GM13976 (cell line): ENCODE measurements at regions not wholly inside any gene's neighbourhood (a gene's known extent, or its start where the extent isn't known, plus 50 kb on each side); places are given as distances from the start of the nearest gene placed in this dataset.

Experiments used
- DNase-seq: peaks from one replicate; pipeline ENCODE4 v3.0.0; 2012; ENCODE audit warnings: low spot score
- CTCF ChIP-seq: IDR thresholded peaks from 2 replicates; pipeline ENCODE4 v1.5.1; 2012; ENCODE audit warnings: borderline replicate concordance, mild to moderate bottlenecking; ENCODE audit not compliant: insufficient read depth; ENCODE audit errors: extremely low read depth, missing control alignments, control extremely low read depth
- in situ Hi-C: fragments of 300-500 bp; cut with MboI; formaldehyde crosslinking; loops from one replicate; pipeline ENCODE4 v1.12.0; 2022; ENCODE audit warnings: low sequenced_read_pairs, mixed read lengths, inconsistent platforms; ENCODE audit not compliant: unreplicated experiment

DNA sequence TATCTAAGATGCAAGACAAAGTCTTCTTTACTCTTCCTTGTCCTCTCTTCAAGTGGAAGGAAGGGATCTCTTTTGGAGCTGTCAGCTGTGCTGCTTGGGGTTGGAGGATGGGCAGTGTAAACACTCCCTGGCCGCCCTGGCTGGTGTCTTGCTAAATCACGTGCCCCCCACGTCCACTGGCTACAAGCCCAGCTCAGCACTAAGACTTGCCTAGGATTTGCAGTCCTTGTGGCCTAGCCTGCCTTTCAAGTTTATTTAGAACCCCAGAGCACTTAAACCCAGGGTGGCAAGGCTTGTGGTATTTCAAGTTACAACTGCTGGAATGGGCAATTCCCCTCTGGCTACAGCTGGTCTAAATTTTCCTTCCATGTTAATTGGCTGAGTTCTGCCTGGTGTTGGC lies 272.4 kb upstream of the MYO3A start:
- in situ Hi-C loops = no loop called here
- no peak for TF ChIP-seq CTCF
- no peak for DNase-seq

DNA sequence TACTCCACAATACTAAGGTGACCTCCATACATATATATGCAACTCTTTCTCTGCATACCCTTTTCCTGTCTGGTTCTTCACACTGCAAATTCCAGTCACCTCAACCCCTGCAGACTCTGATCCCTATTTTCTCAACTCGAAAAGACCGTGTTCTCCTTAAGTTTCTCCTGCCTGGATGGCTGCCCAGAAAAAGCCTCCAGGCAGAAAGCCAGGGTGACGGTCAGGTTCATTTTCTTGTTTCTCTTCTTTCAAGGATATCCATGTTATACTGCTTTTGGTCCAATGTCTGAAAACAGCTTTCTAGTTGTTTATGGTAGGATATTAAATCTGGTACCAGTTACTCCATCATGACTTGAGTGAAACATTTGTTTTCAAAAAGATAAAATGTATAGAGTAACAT lies 267.8 kb upstream of the MYO3A start:
- no peak for DNase-seq
- TF ChIP-seq CTCF = no peak
- in situ Hi-C loops = no loop called here

GRCh38 chr10:25675204-25675603 lies 258.8 kb upstream of the MYO3A start:
- TF ChIP-seq CTCF = no peak
- in situ Hi-C loops = no loop called here
- no peak for DNase-seq

DNA sequence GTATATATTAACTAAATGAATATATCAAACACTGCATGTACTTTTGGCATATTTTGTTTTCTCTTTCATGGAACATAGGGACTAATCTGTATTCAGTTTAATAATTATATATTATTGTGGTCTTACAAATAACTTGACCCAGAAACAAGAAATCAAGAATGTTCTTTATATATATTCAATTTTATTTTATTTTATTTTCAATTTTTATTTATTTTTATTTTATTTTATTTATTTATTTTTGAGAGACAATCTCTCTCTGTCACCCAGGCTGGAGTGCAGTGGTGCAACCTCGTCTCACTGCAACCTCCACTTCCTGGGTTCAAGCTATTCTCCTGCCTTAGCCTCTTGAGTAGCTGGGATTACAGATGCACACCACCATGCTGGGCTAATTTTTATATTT lies 258.4 kb upstream of the MYO3A start:
- in situ Hi-C loops = no loop called here
- DNase-seq = no peak
- TF ChIP-seq CTCF = no peak

DNA sequence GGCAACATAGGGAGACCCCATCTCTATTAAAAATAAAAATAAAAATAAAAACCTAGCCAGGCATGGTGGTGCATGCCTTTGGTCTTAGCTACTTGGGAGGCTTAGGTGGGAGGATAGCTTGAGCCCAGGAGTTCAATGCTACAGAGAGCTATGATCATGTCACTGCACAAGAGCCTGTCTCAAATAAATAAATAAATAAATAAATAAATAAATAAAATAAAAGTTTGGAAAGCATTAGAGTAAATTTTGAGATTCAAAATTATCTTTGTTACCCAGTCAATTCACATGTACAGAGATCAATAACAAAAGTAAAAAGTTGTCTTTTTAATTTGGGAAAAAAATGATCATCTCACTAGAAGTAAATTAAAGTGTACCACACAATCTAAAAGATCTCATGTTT lies 255.8 kb upstream of the MYO3A start:
- DNase-seq = no peak
- no peak for TF ChIP-seq CTCF
- in situ Hi-C loops = no loop called here

DNA sequence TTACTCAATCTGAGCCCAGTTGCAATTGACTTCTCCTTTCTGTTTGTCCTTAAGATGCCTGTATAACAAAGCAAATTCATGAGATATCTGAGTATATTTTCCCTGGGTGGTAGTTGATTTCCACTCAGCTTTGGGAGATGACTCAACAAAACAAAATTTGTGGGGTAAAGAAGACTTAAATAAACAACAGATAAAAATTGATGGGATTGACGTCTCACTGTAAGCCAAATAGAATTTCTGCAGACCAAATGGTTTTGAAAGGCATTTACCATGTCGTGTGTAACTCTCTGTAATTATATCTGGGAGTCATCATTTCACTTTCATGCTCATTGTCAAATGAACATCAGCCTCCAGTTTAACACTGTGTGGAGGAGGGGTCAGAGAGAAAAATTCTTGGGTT lies 255.4 kb upstream of the MYO3A start:
- no peak for DNase-seq
- in situ Hi-C loops = no loop called here
- TF ChIP-seq CTCF = no peak
